IPS DF 19.7 (cell line): ENCODE measurements at regions not wholly inside any gene's neighbourhood (a gene's known extent, or its start where the extent isn't known, plus 50 kb on each side); places are given as distances from the start of the nearest gene placed in this dataset.
"Not testable (repeated sequence)": the region's sequence is repeated elsewhere in the genome, so short reads cannot be mapped to it uniquely, and the experiment has no call there.

Experiments
- DNase-seq: peaks from one replicate; pipeline ENCODE4 v3.0.0-alpha.2; 2013; ENCODE audit warnings: low read depth, low spot score

DNA sequence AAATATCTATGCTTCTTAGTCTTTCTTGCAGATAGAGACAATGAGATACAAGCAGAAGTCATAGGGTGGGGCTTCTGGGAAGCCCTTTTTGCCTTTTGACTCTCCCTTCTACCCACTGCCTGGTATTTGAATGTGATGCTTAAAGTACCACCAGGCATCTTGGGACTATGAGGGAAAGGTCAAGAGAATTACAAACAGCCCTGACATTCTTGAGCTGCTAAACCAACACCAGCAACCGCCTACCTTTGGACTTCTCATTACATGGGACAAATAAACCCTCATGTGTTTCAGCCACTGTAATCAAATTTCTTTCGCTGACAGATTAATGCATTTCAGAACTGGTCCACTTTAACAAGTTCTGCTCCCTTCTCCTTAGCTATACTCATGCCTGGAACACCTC is 112.8 kb downstream of the LUZP4 start:
- DNase-seq = no peak

DNA sequence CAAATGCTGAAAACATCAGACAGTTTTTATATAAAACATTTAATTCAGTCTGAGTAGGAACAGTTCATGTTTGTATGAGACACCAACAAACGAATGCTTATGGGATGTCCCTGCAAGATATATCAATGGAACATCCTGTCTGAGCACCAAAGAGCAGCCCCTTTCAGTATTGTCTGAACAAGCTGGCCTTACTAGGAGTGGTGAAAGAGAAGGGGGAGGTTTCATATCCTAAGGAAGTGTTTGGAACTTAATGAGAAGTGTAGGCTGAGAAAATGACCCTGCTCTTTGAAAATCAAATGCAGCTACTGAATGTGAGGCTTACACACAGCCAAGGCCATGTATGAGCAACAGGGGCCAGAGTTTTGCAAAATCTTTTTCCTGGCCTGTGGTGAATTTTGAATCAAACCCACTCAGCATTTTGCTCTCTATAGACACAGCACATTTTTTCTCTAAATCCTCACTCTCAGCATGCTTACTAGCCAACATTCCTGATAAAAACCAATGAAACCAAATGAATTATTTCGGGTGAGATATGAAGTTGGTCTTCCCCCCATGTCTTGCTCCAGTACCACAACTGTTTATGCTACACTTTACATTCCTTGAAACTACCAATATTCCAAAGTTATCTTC is 119.4 kb downstream of the LUZP4 start:
- DNase-seq = no peak

DNA sequence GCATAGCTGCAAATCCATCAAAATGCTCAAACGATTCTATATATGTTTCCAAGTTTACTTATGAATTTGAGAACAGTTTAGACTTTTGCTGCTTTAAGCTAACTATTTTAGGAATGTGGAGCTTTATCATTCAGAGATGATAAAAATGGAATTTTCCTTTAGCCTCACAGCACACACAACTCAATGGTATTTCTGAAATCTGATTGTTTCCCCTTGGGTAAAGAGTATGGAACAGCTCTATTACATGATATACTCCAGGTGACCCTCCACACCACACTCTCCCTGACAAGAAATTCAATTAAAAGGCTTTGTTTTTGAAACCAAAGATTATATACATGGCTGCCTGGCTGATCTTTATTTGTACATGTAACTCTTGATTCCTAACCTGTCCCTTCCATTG is 120.0 kb downstream of the LUZP4 start:
- DNase-seq = no peak

DNA sequence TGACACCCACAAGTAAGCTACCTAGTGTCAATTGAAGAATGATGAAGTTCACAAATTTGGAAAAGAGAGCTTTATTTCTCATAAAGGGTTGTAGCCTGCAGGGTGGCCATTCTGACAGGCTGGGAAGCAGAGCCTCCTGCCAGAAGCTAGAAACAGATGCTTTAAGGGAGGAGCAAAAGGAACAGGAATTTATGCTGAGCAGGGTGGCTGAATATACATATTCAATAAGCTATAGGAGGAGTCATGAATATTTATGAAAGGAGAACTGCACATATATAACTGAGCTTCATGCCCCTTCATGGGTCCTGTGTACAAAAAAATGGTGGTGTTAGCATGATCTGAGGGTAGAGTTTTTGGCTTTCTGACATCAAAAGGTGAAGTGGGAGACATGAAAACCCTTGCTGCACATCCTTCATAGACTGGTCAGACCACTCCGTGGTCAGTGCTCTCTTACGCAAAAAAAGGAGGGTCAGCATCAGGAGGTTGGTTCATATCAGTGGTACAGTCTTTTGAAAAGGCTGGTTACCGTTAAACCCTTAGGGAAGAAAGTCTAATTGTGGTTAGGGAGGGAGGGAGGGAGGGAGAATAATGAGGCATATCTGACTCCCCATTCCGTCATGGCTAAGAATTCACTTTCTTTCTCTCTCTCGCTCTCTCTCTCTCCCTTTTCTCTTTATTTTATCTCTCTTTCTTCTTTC is 121.4 kb downstream of the LUZP4 start:
- DNase-seq = no peak

DNA sequence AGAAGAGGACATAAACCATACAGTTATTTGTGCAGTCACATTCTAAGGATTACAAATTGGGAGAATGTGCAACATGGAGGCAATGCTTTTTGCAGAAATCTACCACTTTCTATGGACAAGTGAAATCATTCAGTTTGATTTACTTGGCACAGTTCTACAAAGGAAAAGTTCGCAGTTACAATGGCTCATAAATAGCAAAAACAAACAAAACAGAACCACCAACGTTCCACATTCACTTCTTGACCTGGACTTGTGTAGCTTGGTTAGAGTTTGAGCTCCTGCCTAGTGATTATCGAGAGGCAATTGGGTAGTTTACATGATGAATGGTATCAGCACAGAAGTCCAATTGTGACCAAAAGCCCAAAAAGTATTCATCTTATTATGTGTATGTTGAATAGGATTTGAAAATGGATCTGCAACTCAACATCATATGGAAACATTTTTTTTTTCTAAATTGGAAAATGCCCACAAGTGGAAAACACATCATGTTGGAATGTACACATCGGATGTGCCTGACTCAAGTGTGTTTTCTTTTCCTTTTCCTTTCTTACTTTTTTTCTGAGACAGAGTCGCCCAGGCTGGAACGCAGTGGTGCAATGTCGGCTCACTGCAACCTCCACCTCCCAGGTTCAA is 123.8 kb downstream of the LUZP4 start:
- no peak for DNase-seq

DNA sequence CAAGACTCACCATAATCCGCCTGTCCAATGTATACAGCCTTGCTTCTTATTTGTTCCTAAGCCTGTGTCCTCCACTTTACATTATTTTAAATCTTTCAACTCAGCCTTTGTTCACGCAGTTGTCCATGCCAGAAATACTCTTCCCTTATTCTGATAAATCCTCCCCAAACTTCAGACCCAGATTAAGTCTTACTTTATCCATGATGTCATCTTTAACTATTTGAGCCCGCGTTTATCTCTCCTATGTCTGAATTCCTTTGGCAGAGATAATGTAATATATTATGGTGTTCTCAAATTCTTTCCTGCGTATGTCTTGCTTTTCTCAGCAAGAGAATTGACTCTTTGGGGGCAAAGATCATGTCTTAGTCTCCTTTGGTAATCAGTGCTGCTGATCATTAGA is 129.6 kb downstream of the LUZP4 start:
- DNase-seq = no peak

DNA sequence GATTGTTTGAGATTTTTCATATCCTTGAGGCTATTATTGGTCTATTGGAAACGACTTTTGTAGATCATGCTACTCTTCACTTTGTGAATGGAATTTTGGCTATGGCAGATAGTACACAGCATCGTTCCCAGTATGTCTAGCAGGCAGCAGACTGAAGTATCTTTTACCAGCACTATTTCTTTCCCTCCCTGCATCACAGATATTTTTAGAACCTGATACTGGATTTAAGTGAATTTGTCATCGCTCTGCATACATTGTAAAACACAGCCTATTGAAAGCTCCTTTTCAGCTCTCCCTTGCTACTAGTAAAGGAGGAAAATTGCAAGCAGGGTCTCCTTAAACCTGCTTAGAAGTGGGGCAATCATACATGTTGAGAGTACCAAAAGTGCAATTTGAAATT is 133.6 kb downstream of the LUZP4 start:
- DNase-seq = no peak

DNA sequence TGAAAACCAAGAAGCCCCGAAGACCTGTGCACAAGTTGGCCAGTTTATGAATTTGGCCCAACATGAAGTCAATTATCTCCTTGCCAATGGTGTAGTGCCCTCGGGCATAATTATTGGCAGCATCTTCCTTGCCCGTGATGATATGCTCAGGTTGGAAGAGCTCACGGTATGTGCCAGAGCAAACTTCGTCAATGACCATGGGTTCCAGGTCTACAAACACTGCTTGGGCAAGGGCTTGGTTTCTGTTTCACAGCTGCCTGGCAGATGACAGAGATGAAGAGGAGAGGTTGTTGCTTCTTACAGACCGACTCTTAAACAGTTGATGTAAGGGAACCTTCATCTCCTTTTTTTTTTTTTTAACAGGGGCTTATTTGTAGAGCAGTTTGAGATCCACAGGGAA is 135.6 kb upstream of the PLS3 start:
- no peak for DNase-seq

DNA sequence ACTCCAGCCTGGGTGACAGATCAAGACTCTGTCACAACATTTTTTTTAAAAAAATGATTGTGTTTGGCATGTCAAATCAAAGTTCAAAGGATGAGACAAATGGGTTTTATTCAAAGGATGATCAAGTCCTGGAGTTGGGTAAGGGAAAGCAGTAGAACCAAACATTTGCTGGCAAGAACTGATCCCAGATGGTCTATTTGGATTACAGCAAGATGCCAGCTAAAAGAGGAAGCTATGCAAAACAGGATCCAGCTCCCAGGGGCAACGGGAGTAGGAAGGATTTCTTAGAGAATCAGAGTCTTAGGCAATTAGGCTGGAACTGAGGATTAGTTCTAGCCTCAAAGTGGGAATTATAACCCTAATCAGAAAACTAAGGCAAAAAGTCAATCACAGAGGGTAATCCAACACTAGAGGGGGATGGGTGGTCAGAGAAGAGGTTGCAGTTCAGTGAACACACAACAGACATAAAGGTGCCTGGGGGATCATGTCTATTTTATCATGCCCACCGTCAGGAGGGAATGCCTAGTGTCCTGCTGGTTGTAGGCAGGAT is 133.0 kb upstream of the PLS3 start:
- no peak for DNase-seq

DNA sequence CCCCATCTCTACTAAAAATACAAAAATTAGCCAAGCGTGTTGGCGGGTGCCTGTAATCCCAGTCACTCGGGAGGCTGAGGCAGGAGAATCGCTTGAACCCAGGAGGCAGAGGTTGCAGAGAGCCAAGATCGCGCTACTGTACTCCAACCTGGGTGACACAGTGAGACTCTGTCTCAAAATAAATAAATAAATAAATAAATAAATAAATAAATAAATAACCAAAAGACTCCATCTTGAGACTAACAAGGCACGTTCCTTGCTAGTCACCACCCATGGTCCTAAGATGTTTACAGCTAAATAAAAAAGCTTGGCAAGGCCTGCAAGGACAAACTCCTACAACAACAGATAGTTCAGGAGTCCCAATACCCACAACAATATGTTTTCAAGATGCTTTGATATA is 126.1 kb upstream of the PLS3 start:
- not testable (repeated sequence) for DNase-seq

DNA sequence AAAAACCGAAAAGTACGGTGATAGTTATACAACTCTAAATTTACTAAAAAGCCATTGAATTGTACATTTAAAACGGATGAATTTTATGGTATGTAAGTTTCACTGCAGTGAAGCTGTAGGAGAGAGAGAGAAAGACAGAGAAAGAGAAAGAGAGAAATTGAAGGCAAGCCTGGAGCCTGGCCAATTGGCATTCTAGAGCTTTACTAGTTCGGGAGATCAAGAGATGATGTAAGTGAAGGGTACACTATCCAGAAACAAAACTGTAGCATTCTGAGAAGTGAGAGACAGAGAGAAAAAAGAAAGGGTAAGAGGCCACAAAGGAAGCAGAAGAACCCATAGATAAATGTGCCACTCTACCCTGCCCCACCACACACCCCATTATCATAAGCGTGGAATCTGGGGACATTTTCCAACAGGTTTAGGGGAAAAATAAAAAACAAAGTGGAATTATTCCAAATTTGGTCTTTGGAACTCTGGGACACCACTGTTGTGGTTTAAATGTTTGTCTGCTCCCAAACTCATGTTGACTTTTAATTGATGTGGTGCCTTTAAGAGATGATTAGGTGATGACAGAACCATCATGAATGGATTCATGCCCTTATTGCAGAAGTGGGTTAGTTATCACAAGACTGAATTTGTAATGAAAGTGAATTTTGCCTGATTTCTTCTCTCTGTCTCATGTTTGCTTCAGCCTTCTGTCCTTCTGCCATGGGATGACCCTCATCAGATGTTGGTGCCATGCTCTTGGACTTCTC is 123.0 kb upstream of the PLS3 start:
- DNase-seq = no peak

DNA sequence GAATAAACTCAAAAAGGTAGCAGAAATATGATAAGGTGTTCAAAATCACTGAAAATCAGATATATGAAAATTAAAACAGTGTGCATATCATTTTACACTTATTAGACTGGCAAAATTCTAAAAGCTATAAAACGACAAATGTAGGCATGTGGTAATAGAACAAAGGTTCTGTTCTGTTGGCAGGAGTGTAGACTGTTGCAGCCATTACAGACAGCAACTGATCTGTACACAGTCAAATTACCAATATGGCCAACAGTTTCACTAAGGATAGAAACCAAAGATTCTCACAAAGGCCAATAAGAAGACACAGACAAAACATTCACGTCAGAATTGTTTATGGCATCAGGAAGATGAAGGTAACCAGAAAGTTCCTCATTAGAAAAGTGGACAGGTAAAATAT is 112.8 kb upstream of the PLS3 start:
- no peak for DNase-seq

DNA sequence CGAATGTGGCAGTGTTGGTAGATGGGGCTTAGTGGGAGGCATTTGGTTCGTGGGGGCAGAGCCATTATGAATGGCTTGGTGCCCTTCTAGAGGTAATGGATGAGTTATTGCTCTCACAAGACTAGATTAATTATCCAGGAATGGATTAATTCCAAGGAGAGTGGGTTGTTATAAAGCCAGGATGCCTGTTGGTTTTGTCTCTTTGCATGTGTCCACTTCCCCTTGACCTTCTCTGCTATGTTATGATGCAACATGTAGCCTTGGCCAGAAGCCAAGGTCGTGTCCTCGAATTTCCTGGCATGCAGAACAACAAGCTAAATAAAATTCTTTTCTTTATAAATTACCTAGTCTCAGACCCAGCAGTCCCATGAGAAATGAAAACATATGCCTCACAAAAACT is 111.2 kb upstream of the PLS3 start:
- no peak for DNase-seq

DNA sequence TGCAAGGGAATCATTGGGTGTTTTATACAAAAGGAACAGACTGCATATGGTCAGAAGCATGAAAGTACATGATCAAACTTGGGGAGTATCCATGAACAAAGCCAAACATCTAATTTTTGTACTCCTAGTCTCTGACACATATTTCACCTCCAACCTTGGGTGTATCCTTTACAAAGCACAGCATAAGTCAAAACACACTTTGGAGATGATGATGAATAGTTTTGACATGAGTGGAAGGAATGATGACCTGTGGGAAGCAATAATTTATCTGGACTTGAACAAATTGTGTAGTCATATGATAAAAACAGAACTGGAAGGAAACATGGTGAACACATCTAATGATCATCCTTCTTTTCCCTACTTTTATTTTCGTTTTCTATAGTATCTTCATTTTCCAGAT is 108.7 kb upstream of the PLS3 start:
- no peak for DNase-seq

DNA sequence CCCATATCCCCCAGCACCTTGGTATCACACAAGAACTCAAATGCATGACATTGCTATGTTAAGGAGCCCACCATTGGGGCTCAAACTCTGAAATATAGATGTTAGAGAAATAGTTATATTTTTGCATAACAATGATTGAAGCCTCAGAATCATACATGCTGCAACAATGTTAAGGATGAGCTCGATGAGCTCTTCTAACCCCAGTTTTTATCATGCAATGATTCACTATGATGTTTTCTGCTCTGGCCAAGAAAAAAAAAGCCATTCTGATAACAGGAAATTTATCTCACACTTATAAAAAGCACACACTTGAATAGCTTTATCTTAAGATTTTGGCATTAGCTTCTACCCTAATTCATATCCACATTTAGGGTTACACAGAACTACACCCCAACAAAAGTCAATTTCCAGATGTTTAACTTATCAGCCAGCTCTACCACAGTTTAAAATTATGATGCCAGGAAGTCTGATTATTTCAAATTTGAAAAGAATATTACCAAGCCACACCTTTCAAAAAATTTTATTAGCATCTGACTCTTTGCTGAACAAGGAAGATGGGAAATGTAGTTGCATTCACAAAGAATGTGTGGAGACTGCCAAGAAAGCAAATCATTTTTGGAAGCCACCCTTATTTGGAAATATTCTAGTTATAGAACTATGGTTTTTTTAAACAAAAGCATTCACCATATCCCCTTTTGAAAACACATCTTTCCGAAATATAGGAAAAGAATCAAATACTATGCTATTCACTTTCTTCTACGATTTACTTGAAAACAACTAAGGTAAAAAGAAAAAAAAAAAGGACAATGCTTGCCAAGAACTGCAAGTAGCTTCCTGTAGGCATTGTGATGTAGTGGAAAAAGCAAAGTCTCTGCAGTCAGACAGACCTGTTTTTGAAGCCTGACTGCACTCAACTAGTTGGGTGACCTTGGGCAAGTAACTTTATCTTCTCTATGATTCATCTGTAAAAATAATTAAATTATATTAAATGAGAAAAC is 100.8 kb upstream of the PLS3 start:
- no peak for DNase-seq

DNA sequence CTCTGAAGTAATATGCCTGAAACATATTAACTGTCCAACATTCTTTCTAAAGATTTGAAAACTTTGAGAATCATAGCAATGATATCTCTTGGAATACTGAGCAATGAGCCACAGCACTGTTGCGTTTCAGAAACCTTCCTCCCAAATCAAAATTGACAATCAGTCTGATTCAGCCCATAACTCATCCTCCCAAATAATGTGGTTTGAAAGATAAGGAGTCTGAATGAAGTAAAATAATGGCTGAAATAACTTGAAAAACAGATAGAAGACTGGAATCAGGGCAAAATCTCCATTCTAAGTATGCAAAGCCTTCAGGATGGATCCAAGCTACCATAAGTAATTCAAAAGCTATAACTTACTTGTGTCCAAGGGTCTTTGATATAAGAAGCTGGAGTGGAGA is 98.6 kb upstream of the PLS3 start:
- no peak for DNase-seq

DNA sequence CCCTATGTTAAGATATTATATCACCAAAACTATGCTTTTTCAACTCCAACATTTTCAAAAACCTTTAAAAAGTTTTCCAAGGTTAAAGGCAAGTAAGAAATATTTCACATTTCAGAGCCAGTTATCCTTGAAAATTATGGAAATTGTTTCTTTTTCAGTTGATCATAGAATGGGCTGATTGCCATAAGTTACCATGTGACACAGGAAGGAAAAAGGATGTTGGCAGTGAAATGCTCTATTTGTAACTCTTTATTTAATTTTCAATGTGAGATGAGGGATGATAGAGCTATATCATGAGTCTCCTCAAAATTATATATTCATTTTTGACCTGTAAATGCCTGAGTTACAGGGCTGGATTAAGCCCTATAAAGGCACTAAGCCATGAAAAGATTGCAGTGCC is 93.0 kb upstream of the PLS3 start:
- no peak for DNase-seq

DNA sequence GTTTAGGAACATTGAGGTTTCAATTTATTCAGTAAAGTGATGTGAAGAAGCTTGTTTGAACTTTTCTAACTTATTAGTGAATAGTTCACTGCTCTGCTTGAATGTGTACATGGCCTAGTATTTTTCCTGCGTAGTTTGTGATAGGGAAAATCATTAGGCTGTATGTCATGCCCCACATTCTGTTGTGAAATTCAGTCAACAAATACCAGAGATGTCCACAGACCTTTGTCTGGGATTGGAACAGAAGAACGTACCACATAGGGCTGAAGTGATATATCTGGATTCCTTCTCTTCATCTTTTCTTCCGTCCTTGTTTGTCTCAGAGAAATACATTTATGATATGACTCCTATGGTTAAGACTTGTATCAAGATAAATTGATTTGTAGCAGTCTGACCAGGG is 88.8 kb upstream of the PLS3 start:
- no peak for DNase-seq

DNA sequence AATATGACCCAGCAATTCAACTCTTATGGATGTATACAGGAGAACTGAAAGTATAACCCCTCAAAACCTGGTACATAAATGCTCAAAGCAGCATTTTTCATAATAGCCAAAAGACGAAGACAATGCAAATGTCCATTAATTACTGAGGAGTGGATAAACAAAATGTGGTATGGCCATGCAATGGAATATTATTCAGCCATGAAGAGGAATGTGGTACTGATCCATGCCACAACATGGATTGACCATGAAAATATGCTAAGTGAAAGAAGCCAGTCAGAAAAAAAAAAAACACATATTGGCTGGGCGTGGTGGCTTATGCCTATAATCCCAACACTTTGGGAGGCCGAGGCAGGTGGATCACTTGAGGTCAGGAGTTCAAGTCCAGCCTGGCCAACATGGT is 74.5 kb upstream of the PLS3 start:
- DNase-seq = no peak

DNA sequence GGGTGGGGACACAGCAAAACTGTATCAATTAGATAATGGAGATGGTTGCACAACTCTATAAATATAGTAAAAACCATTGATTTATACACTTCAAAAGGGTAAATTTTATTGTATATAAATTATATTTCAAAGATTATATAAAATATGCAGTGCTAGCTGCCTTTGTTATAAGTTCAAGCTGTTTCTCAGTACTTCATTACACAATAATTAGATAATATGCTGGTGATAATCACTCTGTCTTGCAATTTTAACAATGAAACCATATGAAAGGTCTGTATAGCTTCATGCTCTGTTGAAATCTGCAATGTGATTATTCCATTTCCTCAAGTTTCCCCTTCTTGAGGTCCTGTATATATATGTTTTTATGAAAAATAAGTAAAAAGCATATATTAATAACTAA is 73.4 kb upstream of the PLS3 start:
- DNase-seq = no peak

DNA sequence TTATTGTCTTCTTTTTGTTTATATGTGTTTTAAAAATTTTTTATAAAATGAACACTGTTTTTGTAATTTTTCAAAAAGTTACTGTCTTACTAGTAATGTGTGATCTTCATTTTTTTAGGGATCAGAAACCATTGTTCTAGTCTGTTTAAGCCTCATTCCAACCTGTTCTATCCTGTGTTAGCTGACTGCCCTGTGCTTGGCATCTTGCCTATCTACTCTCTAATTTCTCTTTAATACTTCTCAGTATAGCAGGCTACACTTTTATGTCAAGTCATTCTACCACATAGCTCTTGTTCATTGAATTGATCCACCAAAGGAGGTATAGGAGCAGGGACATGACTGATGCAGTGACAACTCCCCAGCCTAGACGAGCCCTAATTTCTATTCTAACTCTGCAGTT is 70.2 kb upstream of the PLS3 start:
- DNase-seq = no peak
